Calu3 (cell line): ENCODE measurements at regions not wholly inside any gene's neighbourhood (a gene's known extent, or its start where the extent isn't known, plus 50 kb on each side); places are given as distances from the start of the nearest gene placed in this dataset.

Experiments used
- BruUV-seq: library from RNA; stranded (reverse); fragments of 400-500 nt; replicated peaks from 2 replicates; lab custom pipeline; 2021; lab: Mats Ljungman, UMichigan
- CTCF ChIA-PET: fragments of 300-600 bp; sonication (Branson Sonifier 250); formaldehyde crosslinking; loops from one replicate; lab custom pipeline; 2022; ENCODE audit warnings: antibody characterized with exemption; lab: Charles Lee
- DNase-seq: peaks from one replicate; pipeline ENCODE4 v3.0.0; 2022
- H3K27ac Mint-ChIP-seq: one replicate; pipeline ENCODE4 v1.8.0; 2022; ENCODE audit warnings: mixed read lengths; ENCODE audit not compliant: unreplicated experiment
- H3K27me3 Mint-ChIP-seq: one replicate; pipeline ENCODE4 v1.8.0; 2022; ENCODE audit warnings: mixed read lengths; ENCODE audit not compliant: unreplicated experiment
- H3K36me3 Mint-ChIP-seq: one replicate; pipeline ENCODE4 v1.8.0; 2022; ENCODE audit warnings: mild to moderate bottlenecking, moderate library complexity, mixed read lengths; ENCODE audit not compliant: insufficient read depth, unreplicated experiment
- H3K4me1 Mint-ChIP-seq: one replicate; pipeline ENCODE4 v1.8.0; 2022; ENCODE audit warnings: mild to moderate bottlenecking, low read depth, mixed read lengths; ENCODE audit not compliant: unreplicated experiment
- H3K4me3 Mint-ChIP-seq: one replicate; pipeline ENCODE4 v1.8.0; 2022; ENCODE audit warnings: mild to moderate bottlenecking, low read depth, moderate library complexity, mixed read lengths; ENCODE audit not compliant: unreplicated experiment
- H3K9me3 Mint-ChIP-seq: one replicate; pipeline ENCODE4 v1.8.0; 2022; ENCODE audit warnings: low read depth, mixed read lengths; ENCODE audit not compliant: unreplicated experiment
- CTCF ChIP-seq: fragments of 200-600 bp; IDR thresholded peaks from one replicate; pipeline ENCODE4 v1.8.0; 2022; ENCODE audit warnings: antibody characterized with exemption; ENCODE audit not compliant: unreplicated experiment
- intact Hi-C: fragments of 100-400 bp; cut with micrococcal nuclease; formaldehyde crosslinking; loops from one replicate; pipeline ENCODE4 v1.10.0; 2022; ENCODE audit not compliant: unreplicated experiment

- peaks cover 10% of the 10 kb centered on the region for H3K36me3 Mint-ChIP-seq
- H3K27ac Mint-ChIP-seq = peak overlapping the region; percentile 83
- H3K4me3 Mint-ChIP-seq = peak overlapping the region; percentile 28
- intact Hi-C loops = loop anchor here (2.0 kb wide), 1 partner anchor 77 kb away; no protein-coding TSS in a partner anchor
- no peak for DNase-seq
- no TSS peak for BruUV-seq
- peaks cover 2% of the 10 kb centered on the region for H3K9me3 Mint-ChIP-seq
- CTCF ChIA-PET = no interaction called here
- no peak for TF ChIP-seq CTCF
- no peaks in the 10 kb centered on the region for H3K27me3 Mint-ChIP-seq
- H3K4me1 Mint-ChIP-seq = peaks cover 42% of the 10 kb centered on the region
These were observed 79.7 kb upstream of the DIO3 start for GRCh38 chr14:101481557-101481956.

- Mint-ChIP-seq H3K4me1 (peaks cover 37% of the 10 kb centered on the region), H3K4me3 (no peak overlapping the region), H3K36me3 (peaks cover 5% of the 10 kb centered on the region), H3K27ac (no peak overlapping the region), H3K27me3 (no peaks in the 10 kb centered on the region), H3K9me3 (peaks cover 2% of the 10 kb centered on the region)
- CTCF ChIA-PET = no interaction called here
- no peak for DNase-seq
- intact Hi-C loops = no loop called here
- BruUV-seq = no TSS peak
- TF ChIP-seq CTCF = no peak
These were observed 79.2 kb upstream of the DIO3 start for GRCh38 chr14:101482066-101482465.

GRCh38 chr14:101483829-101484228, 77.5 kb upstream of the DIO3 start:
- H3K36me3 Mint-ChIP-seq = no peaks in the 10 kb centered on the region
- no TSS peak for BruUV-seq
- H3K27me3 Mint-ChIP-seq = no peaks in the 10 kb centered on the region
- H3K4me3 Mint-ChIP-seq = no peak overlapping the region
- CTCF ChIA-PET = no interaction called here
- no peak for TF ChIP-seq CTCF
- DNase-seq = no peak
- peaks cover 2% of the 10 kb centered on the region for H3K9me3 Mint-ChIP-seq
- intact Hi-C loops = no loop called here
- peaks cover 24% of the 10 kb centered on the region for H3K4me1 Mint-ChIP-seq
- H3K27ac Mint-ChIP-seq = no peak overlapping the region

GRCh38 chr14:101489092-101489760, 72.1 kb upstream of the DIO3 start:
- peaks cover 2% of the 10 kb centered on the region for H3K9me3 Mint-ChIP-seq
- H3K4me1 Mint-ChIP-seq = no peaks in the 10 kb centered on the region
- no peaks in the 10 kb centered on the region for H3K36me3 Mint-ChIP-seq
- H3K27ac Mint-ChIP-seq = no peak overlapping the region
- no peak for DNase-seq
- TF ChIP-seq CTCF = no peak
- H3K27me3 Mint-ChIP-seq = peaks cover 23% of the 10 kb centered on the region
- CTCF ChIA-PET = no interaction called here
- no TSS peak for BruUV-seq
- no peak overlapping the region for H3K4me3 Mint-ChIP-seq
- intact Hi-C loops = no loop called here
